Upper lobe of right lung (tissue), 1 donor: ENCODE measurements at regions not wholly inside any gene's neighbourhood (a gene's known extent, or its start where the extent isn't known, plus 50 kb on each side); places are given as distances from the start of the nearest gene placed in this dataset.

Experiments used
- ATAC-seq: fragments of 200-7000 bp; cut with Tn5 transposase; one replicate; pipeline ENCODE4 v1.9.1; 2020; ENCODE audit warnings: mild to moderate bottlenecking, moderate library complexity
- DNase-seq: peaks from one replicate; pipeline ENCODE4 v3.0.0-alpha.2; 2020
- H3K27ac ChIP-seq: fragments of 200-600 bp; one replicate; pipeline ENCODE4 v1.8.0; 2022
- H3K27me3 ChIP-seq: fragments of 200-600 bp; one replicate; pipeline ENCODE4 v1.8.0; 2022; ENCODE audit warnings: mild to moderate bottlenecking
- H3K36me3 ChIP-seq: fragments of 200-600 bp; one replicate; pipeline ENCODE4 v1.8.0; 2022
- H3K4me1 ChIP-seq: fragments of 200-600 bp; one replicate; pipeline ENCODE4 v1.8.0; 2022
- H3K4me3 ChIP-seq: fragments of 200-600 bp; one replicate; pipeline ENCODE4 v1.8.0; 2022; ENCODE audit warnings: mild to moderate bottlenecking
- H3K9me3 ChIP-seq: fragments of 200-600 bp; one replicate; pipeline ENCODE4 v1.8.0; 2022
- CTCF ChIP-seq: fragments of 200-600 bp; IDR thresholded peaks from one replicate; pipeline ENCODE4 v1.8.0; 2022; ENCODE audit warnings: antibody characterized with exemption
- intact Hi-C: fragments of 100-400 bp; cut with DNase I; formaldehyde crosslinking; loops from one replicate; pipeline ENCODE4 v1.11.0; 2022
- donor health status: DM: no; HTN: yes; CAD: no; lungs with severe emphysema.

GRCh38 chr20:51122931-51123658 lies 100.2 kb upstream of the KCNG1 start:
- Histone ChIP-seq H3K27me3 (peaks cover 10% of the 10 kb centered on the region), H3K4me3 (no peak overlapping the region), H3K27ac (no peak overlapping the region), H3K36me3 (no peaks in the 10 kb centered on the region), H3K4me1 (no peaks in the 10 kb centered on the region), H3K9me3 (no peaks in the 10 kb centered on the region)
- no peak for ATAC-seq
- DNase-seq: no peak
- no peak for TF ChIP-seq CTCF
- intact Hi-C loops: no loop called here

GRCh38 chr20:51121901-51122412 lies 99.0 kb upstream of the KCNG1 start:
- no peak overlapping the region for H3K4me3 ChIP-seq
- H3K27ac ChIP-seq: no peak overlapping the region
- H3K4me1 ChIP-seq: no peaks in the 10 kb centered on the region
- intact Hi-C loops: no loop called here
- TF ChIP-seq CTCF: no peak
- ATAC-seq: no peak
- no peaks in the 10 kb centered on the region for H3K9me3 ChIP-seq
- peaks cover 10% of the 10 kb centered on the region for H3K27me3 ChIP-seq
- no peaks in the 10 kb centered on the region for H3K36me3 ChIP-seq
- DNase-seq: no peak

GRCh38 chr20:51121272-51121671 lies 98.4 kb upstream of the KCNG1 start:
- H3K27me3 ChIP-seq: peaks cover 10% of the 10 kb centered on the region
- H3K4me1 ChIP-seq: no peaks in the 10 kb centered on the region
- ATAC-seq (no peak), DNase-seq (no peak)
- no peak for TF ChIP-seq CTCF
- no peaks in the 10 kb centered on the region for H3K36me3 ChIP-seq
- H3K27ac ChIP-seq: no peak overlapping the region
- no peaks in the 10 kb centered on the region for H3K9me3 ChIP-seq
- intact Hi-C loops: no loop called here
- H3K4me3 ChIP-seq: no peak overlapping the region

- intact Hi-C loops: no loop called here
- DNase-seq (no peak), ATAC-seq (no peak)
- no peak overlapping the region for H3K27ac ChIP-seq
- TF ChIP-seq CTCF: no peak
- peaks cover 10% of the 10 kb centered on the region for H3K27me3 ChIP-seq
- H3K4me1 ChIP-seq: no peaks in the 10 kb centered on the region
- H3K9me3 ChIP-seq: no peaks in the 10 kb centered on the region
- H3K4me3 ChIP-seq: no peak overlapping the region
- H3K36me3 ChIP-seq: no peaks in the 10 kb centered on the region
Measured at GRCh38 chr20:51120868-51121267, 98.0 kb upstream of the KCNG1 start.

- Histone ChIP-seq H3K4me1 (no peaks in the 10 kb centered on the region), H3K9me3 (no peaks in the 10 kb centered on the region), H3K27me3 (peaks cover 10% of the 10 kb centered on the region), H3K4me3 (no peak overlapping the region), H3K36me3 (no peaks in the 10 kb centered on the region), H3K27ac (no peak overlapping the region)
- intact Hi-C loops: no loop called here
- DNase-seq (no peak), ATAC-seq (no peak)
- TF ChIP-seq CTCF: no peak
Measured at GRCh38 chr20:51120438-51120837, 97.5 kb upstream of the KCNG1 start.
